WTC11 (cell line): ENCODE measurements at regions not wholly inside any gene's neighbourhood (a gene's known extent, or its start where the extent isn't known, plus 50 kb on each side); places are given as distances from the start of the nearest gene placed in this dataset.

Source experiments
- ATAC-seq: fragments of 200-7000 bp; cut with Tn5 transposase; 2 replicates; pipeline ENCODE4 v1.10.0; 2021; ENCODE audit warnings: mild to moderate bottlenecking, moderate library complexity
- CTCF ChIA-PET: fragments of 300-600 bp; sonication (Branson Sonifier 250); formaldehyde crosslinking; loops from one replicate; lab custom pipeline; 2021; ENCODE audit warnings: antibody characterized with exemption; lab: Charles Lee
- POLR2A ChIA-PET: fragments of 350-600 bp; sonication (Branson Sonifier 250); formaldehyde crosslinking; loops from one replicate; lab custom pipeline; 2021; ENCODE audit warnings: antibody characterized with exemption; lab: Charles Lee
- DNase-seq: peaks from one replicate; pipeline ENCODE4 v3.0.0; 2021; ENCODE audit warnings: low spot score
- H3K27ac Mint-ChIP-seq: 2 replicates; pipeline ENCODE4 v1.8.0; 2021; ENCODE audit warnings: mixed read lengths
- H3K27me3 Mint-ChIP-seq: 2 replicates; pipeline ENCODE4 v1.8.0; 2021; ENCODE audit warnings: low read depth, mild to moderate bottlenecking, moderate library complexity, mixed read lengths
- H3K36me3 Mint-ChIP-seq: 2 replicates; pipeline ENCODE4 v1.8.0; 2021; ENCODE audit warnings: mixed read lengths
- H3K4me1 Mint-ChIP-seq: 2 replicates; pipeline ENCODE4 v1.8.0; 2022; ENCODE audit warnings: mixed read lengths
- H3K4me3 Mint-ChIP-seq: 2 replicates; pipeline ENCODE4 v1.8.0; 2021; ENCODE audit warnings: mild to moderate bottlenecking, moderate library complexity, mixed read lengths
- H3K9me3 Mint-ChIP-seq: 2 replicates; pipeline ENCODE4 v1.8.0; 2021; ENCODE audit warnings: mixed read lengths
- CDX4 ChIP-seq: fragments of 250-450 bp; sonication (Bioruptor Pico); IDR thresholded peaks from 2 replicates; pipeline ENCODE4 v1.9.0; 2021; ENCODE audit warnings: moderate library complexity, mild to moderate bottlenecking, inconsistent platforms, borderline replicate concordance
- CREM ChIP-seq: sonication (generic); formaldehyde crosslinking; IDR thresholded peaks from 2 replicates; pipeline ENCODE4 v1.8.1; 2022; ENCODE audit warnings: mild to moderate bottlenecking, missing genetic modification reagents, moderate library complexity
- ELF4 ChIP-seq: sonication (generic); formaldehyde crosslinking; IDR thresholded peaks from 2 replicates; pipeline ENCODE4 v1.8.1; 2022; ENCODE audit warnings: low read depth, mild to moderate bottlenecking, moderate library complexity, missing genetic modification reagents
- ESRRA ChIP-seq: sonication (generic); formaldehyde crosslinking; IDR thresholded peaks from 2 replicates; pipeline ENCODE4 v1.8.1; 2022; ENCODE audit warnings: mild to moderate bottlenecking, missing genetic modification reagents, borderline replicate concordance
- JUN ChIP-seq: sonication (generic); formaldehyde crosslinking; IDR thresholded peaks from 2 replicates; pipeline ENCODE4 v1.8.0; 2023; ENCODE audit warnings: mild to moderate bottlenecking, missing genetic modification reagents
- MXD4 ChIP-seq: fragments of 250-450 bp; sonication (Bioruptor Pico); IDR thresholded peaks from 2 replicates; pipeline ENCODE4 v1.8.0; 2021; ENCODE audit warnings: mild to moderate bottlenecking, moderate library complexity, borderline replicate concordance
- NFATC4 ChIP-seq: fragments of 250-450 bp; sonication (Bioruptor Pico); IDR thresholded peaks from 2 replicates; pipeline ENCODE4 v1.9.0; 2021; ENCODE audit warnings: mild to moderate bottlenecking
- NR3C1 ChIP-seq: sonication (generic); formaldehyde crosslinking; conservative IDR thresholded peaks from 2 replicates; pipeline ENCODE4 v1.8.1; 2023; ENCODE audit warnings: low read depth, mild to moderate bottlenecking, missing genetic modification reagents
- TCF7 ChIP-seq: sonication (generic); formaldehyde crosslinking; IDR thresholded peaks from 2 replicates; pipeline ENCODE4 v1.8.0; 2022; ENCODE audit warnings: mild to moderate bottlenecking, low read depth, missing genetic modification reagents, moderate library complexity
- TP53 ChIP-seq: sonication (generic); formaldehyde crosslinking; IDR thresholded peaks from 2 replicates; pipeline ENCODE4 v1.8.1; 2023; ENCODE audit warnings: mild to moderate bottlenecking, missing genetic modification reagents
- ZBTB21 ChIP-seq: sonication (generic); formaldehyde crosslinking; IDR thresholded peaks from 2 replicates; pipeline ENCODE4 v1.8.1; 2023; ENCODE audit warnings: mild to moderate bottlenecking, missing genetic modification reagents, borderline replicate concordance
- ZNF138 ChIP-seq: sonication (generic); formaldehyde crosslinking; conservative IDR thresholded peaks from 2 replicates; pipeline ENCODE4 v1.8.1; 2022; ENCODE audit warnings: mild to moderate bottlenecking, moderate library complexity, missing genetic modification reagents
- ZNF232 ChIP-seq: sonication (generic); formaldehyde crosslinking; IDR thresholded peaks from 2 replicates; pipeline ENCODE4 v1.8.0; 2022; ENCODE audit warnings: mild to moderate bottlenecking, missing genetic modification reagents
- ZNF263 ChIP-seq: sonication (generic); formaldehyde crosslinking; IDR thresholded peaks from 2 replicates; pipeline ENCODE4 v1.8.1; 2022; ENCODE audit warnings: low read depth, mild to moderate bottlenecking, moderate library complexity, missing genetic modification reagents
- ZNF423 ChIP-seq: fragments of 250-450 bp; sonication (Bioruptor Pico); IDR thresholded peaks from 2 replicates; pipeline ENCODE4 v2.1.2; 2022; ENCODE audit warnings: mild to moderate bottlenecking, moderate library complexity
- TF ChIP-seq, protein P1 (sequence below): sonication (generic); formaldehyde crosslinking; IDR thresholded peaks from 2 replicates; pipeline ENCODE4 v1.8.1; 2023; ENCODE audit warnings: mild to moderate bottlenecking, missing genetic modification reagents, moderate library complexity
- TF ChIP-seq, protein P2 (sequence below): sonication (generic); formaldehyde crosslinking; conservative IDR thresholded peaks from 2 replicates; pipeline ENCODE4 v1.8.1; 2023; ENCODE audit warnings: mild to moderate bottlenecking, low read depth, missing genetic modification reagents, moderate library complexity
- TF ChIP-seq, protein P3 (sequence below): fragments of 250-450 bp; sonication (Bioruptor Pico); IDR thresholded peaks from 2 replicates; pipeline ENCODE4 v1.8.0; 2021; ENCODE audit warnings: mild to moderate bottlenecking
- TF ChIP-seq, protein P4 (sequence below): sonication (generic); formaldehyde crosslinking; IDR thresholded peaks from 2 replicates; pipeline ENCODE4 v1.8.1; 2023; ENCODE audit warnings: mild to moderate bottlenecking, missing genetic modification reagents
- TF ChIP-seq, protein P5 (sequence below): sonication (generic); formaldehyde crosslinking; IDR thresholded peaks from 2 replicates; pipeline ENCODE4 v1.8.1; 2022; ENCODE audit warnings: missing genetic modification reagents, borderline replicate concordance
- TF ChIP-seq, protein P6 (sequence below): sonication (generic); formaldehyde crosslinking; IDR thresholded peaks from 2 replicates; pipeline ENCODE4 v1.8.0; 2022; ENCODE audit warnings: mild to moderate bottlenecking, missing genetic modification reagents

- no peak for TF ChIP-seq CDX4 (CRISPR knock-in tag)
- no peak for TF ChIP-seq ZBTB21 (CRISPR knock-in tag)
- TF ChIP-seq, protein P1, sequence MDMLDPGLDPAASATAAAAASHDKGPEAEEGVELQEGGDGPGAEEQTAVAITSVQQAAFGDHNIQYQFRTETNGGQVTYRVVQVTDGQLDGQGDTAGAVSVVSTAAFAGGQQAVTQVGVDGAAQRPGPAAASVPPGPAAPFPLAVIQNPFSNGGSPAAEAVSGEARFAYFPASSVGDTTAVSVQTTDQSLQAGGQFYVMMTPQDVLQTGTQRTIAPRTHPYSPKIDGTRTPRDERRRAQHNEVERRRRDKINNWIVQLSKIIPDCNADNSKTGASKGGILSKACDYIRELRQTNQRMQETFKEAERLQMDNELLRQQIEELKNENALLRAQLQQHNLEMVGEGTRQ (CRISPR knock-in tag): no peak
- no peak for TF ChIP-seq TP53 (CRISPR knock-in tag)
- TF ChIP-seq, protein P2, sequence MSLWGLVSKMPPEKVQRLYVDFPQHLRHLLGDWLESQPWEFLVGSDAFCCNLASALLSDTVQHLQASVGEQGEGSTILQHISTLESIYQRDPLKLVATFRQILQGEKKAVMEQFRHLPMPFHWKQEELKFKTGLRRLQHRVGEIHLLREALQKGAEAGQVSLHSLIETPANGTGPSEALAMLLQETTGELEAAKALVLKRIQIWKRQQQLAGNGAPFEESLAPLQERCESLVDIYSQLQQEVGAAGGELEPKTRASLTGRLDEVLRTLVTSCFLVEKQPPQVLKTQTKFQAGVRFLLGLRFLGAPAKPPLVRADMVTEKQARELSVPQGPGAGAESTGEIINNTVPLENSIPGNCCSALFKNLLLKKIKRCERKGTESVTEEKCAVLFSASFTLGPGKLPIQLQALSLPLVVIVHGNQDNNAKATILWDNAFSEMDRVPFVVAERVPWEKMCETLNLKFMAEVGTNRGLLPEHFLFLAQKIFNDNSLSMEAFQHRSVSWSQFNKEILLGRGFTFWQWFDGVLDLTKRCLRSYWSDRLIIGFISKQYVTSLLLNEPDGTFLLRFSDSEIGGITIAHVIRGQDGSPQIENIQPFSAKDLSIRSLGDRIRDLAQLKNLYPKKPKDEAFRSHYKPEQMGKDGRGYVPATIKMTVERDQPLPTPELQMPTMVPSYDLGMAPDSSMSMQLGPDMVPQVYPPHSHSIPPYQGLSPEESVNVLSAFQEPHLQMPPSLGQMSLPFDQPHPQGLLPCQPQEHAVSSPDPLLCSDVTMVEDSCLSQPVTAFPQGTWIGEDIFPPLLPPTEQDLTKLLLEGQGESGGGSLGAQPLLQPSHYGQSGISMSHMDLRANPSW (CRISPR knock-in tag): no peak
- no peak for TF ChIP-seq ZNF423 (CRISPR knock-in tag)
- no peak for TF ChIP-seq ELF4 (CRISPR knock-in tag)
- no peak for TF ChIP-seq ESRRA (CRISPR knock-in tag)
- TF ChIP-seq, protein P3, sequence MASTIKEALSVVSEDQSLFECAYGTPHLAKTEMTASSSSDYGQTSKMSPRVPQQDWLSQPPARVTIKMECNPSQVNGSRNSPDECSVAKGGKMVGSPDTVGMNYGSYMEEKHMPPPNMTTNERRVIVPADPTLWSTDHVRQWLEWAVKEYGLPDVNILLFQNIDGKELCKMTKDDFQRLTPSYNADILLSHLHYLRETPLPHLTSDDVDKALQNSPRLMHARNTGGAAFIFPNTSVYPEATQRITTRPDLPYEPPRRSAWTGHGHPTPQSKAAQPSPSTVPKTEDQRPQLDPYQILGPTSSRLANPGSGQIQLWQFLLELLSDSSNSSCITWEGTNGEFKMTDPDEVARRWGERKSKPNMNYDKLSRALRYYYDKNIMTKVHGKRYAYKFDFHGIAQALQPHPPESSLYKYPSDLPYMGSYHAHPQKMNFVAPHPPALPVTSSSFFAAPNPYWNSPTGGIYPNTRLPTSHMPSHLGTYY (CRISPR knock-in tag): no peak
- no peak for TF ChIP-seq MXD4 (CRISPR knock-in tag)
- no peak for TF ChIP-seq ZNF138 (CRISPR knock-in tag)
- TF ChIP-seq, all 79 proteins: peak for 0
Observed at GRCh38 chr10:52703898-52704297, 68.7 kb downstream of the MBL2 start (continued).

- Mint-ChIP-seq H3K4me3 (no peak overlapping the region), H3K36me3 (no peaks in the 10 kb centered on the region), H3K27me3 (no peaks in the 10 kb centered on the region), H3K4me1 (peaks cover 2% of the 10 kb centered on the region; the same call in 1 of the 2 replicates), H3K9me3 (no peaks in the 10 kb centered on the region; the same call in 1 of the 2 replicates), H3K27ac (no peak overlapping the region)
- DNase-seq: no peak
- ChIA-PET CTCF (no interaction called here), POLR2A (no interaction called here)
- no peak for ATAC-seq
- TF ChIP-seq JUN (CRISPR knock-in tag) (no peak), TCF7 (CRISPR knock-in tag) (no peak), CREM (CRISPR knock-in tag) (no peak), ELF4 (CRISPR knock-in tag) (no peak), NR3C1 (no peak), ZNF232 (CRISPR knock-in tag) (no peak), ZNF423 (CRISPR knock-in tag) (no peak), NFATC4 (CRISPR knock-in tag) (no peak), ZNF263 (CRISPR knock-in tag) (no peak)
- TF ChIP-seq, protein P2 (CRISPR knock-in tag): no peak
- TF ChIP-seq, protein P4, sequence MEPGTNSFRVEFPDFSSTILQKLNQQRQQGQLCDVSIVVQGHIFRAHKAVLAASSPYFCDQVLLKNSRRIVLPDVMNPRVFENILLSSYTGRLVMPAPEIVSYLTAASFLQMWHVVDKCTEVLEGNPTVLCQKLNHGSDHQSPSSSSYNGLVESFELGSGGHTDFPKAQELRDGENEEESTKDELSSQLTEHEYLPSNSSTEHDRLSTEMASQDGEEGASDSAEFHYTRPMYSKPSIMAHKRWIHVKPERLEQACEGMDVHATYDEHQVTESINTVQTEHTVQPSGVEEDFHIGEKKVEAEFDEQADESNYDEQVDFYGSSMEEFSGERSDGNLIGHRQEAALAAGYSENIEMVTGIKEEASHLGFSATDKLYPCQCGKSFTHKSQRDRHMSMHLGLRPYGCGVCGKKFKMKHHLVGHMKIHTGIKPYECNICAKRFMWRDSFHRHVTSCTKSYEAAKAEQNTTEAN (CRISPR knock-in tag): no peak
- TF ChIP-seq, protein P5, sequence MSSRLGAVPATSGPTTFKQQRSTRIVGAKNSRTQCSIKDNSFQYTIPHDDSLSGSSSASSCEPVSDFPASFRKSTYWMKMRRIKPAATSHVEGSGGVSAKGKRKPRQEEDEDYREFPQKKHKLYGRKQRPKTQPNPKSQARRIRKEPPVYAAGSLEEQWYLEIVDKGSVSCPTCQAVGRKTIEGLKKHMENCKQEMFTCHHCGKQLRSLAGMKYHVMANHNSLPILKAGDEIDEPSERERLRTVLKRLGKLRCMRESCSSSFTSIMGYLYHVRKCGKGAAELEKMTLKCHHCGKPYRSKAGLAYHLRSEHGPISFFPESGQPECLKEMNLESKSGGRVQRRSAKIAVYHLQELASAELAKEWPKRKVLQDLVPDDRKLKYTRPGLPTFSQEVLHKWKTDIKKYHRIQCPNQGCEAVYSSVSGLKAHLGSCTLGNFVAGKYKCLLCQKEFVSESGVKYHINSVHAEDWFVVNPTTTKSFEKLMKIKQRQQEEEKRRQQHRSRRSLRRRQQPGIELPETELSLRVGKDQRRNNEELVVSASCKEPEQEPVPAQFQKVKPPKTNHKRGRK (CRISPR knock-in tag): no peak
- TF ChIP-seq, protein P6, sequence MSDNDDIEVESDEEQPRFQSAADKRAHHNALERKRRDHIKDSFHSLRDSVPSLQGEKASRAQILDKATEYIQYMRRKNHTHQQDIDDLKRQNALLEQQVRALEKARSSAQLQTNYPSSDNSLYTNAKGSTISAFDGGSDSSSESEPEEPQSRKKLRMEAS (CRISPR knock-in tag): no peak
- TF ChIP-seq, protein P3 (CRISPR knock-in tag): no peak
Observed at GRCh38 chr10:52706332-52707070, 66.1 kb downstream of the MBL2 start.
